Endothelial cell of umbilical vein (primary cell): ENCODE measurements at regions not wholly inside any gene's neighbourhood (a gene's known extent, or its start where the extent isn't known, plus 50 kb on each side); places are given as distances from the start of the nearest gene placed in this dataset.

Experiments
- JUN ChIP-seq: IDR thresholded peaks from 2 replicates; pipeline ENCODE4 v1.6.1; 2011; ENCODE audit warnings: borderline replicate concordance, low read depth; ENCODE audit not compliant: insufficient read length, insufficient read depth
- POLR2A ChIP-seq: IDR thresholded peaks from 2 replicates; pipeline ENCODE4 v1.6.1; 2012; ENCODE audit warnings: low read depth, mild to moderate bottlenecking, control low read depth, low read length
- TF ChIP-seq, protein P1 (sequence below): IDR thresholded peaks from 2 replicates; pipeline ENCODE4 v1.6.1; 2011; ENCODE audit not compliant: insufficient read depth, insufficient read length
- TF ChIP-seq, protein P2 (sequence below), 2 donors: IDR thresholded peaks; 1 replicate in 1 of 2; 2 replicates in 1 of 2; pipeline ENCODE4 v1.5.1; 2011; ENCODE audit warnings: low read length in 2 of 2, mild to moderate bottlenecking in 2 of 2, moderate library complexity in 2 of 2, control low read depth in 1 of 2, inconsistent platforms in 1 of 2, low read depth in 1 of 2; ENCODE audit not compliant: insufficient read depth in 1 of 2; ENCODE audit errors: extremely low read depth in 1 of 2

DNA sequence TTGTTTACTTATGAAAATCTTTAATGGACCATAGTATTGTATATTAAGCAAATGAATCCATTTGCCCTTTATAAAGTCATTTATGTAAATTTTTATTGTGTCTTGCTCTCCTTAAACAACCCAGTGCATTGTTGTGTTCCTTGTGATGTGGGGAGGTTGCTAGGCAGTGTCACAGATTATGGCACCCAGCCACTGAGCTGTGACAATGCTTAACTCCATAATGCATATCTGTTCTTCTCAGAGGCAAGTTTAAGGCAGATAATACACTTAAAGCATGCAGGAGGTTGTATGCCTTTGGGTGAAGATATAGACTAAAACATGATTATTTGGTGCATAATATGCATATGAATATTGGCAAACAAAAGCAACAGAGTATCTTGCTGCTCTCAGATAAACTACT, 269.6 kb upstream of the RIOK2 start:
- TF ChIP-seq POLR2A, result no peak
- TF ChIP-seq, protein P1, sequence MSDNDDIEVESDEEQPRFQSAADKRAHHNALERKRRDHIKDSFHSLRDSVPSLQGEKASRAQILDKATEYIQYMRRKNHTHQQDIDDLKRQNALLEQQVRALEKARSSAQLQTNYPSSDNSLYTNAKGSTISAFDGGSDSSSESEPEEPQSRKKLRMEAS, result no peak
- TF ChIP-seq JUN, result no peak
- TF ChIP-seq, protein P2, sequence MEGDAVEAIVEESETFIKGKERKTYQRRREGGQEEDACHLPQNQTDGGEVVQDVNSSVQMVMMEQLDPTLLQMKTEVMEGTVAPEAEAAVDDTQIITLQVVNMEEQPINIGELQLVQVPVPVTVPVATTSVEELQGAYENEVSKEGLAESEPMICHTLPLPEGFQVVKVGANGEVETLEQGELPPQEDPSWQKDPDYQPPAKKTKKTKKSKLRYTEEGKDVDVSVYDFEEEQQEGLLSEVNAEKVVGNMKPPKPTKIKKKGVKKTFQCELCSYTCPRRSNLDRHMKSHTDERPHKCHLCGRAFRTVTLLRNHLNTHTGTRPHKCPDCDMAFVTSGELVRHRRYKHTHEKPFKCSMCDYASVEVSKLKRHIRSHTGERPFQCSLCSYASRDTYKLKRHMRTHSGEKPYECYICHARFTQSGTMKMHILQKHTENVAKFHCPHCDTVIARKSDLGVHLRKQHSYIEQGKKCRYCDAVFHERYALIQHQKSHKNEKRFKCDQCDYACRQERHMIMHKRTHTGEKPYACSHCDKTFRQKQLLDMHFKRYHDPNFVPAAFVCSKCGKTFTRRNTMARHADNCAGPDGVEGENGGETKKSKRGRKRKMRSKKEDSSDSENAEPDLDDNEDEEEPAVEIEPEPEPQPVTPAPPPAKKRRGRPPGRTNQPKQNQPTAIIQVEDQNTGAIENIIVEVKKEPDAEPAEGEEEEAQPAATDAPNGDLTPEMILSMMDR (IDR thresholded peaks at IDR 0.05; ENCODE audit: extremely low read depth in 1 of 2, insufficient read depth in 1 of 2, low read depth in 1 of 2, low read length in 2 of 2), result no peak
